Panc1 (cell line): ENCODE measurements at regions not wholly inside any gene's neighbourhood (a gene's known extent, or its start where the extent isn't known, plus 50 kb on each side); places are given as distances from the start of the nearest gene placed in this dataset.

Experiments
- CTCF ChIP-seq: fragments of 450-650 bp; IDR thresholded peaks from 2 replicates; pipeline ENCODE4 v1.5.1; 2017; ENCODE audit warnings: mild to moderate bottlenecking
- POLR2AphosphoS5 ChIP-seq: IDR thresholded peaks from 2 replicates; pipeline ENCODE4 v1.6.1; 2012; ENCODE audit warnings: mild to moderate bottlenecking, low read depth, low read length, moderate library complexity
- REST ChIP-seq, 2 experiments: IDR thresholded peaks; 2 replicates each; pipeline ENCODE4 v1.6.1; 2011 to 2012; ENCODE audit warnings: low read depth in 2 of 2, control low read depth in 1 of 2, low read length in 1 of 2, mild to moderate bottlenecking in 1 of 2, moderate library complexity in 1 of 2; ENCODE audit not compliant: insufficient read depth in 1 of 2
- SIN3A ChIP-seq: IDR thresholded peaks from 2 replicates; pipeline ENCODE4 v1.6.1; 2012; ENCODE audit warnings: low read depth, mild to moderate bottlenecking, low read length, moderate library complexity, borderline replicate concordance; ENCODE audit not compliant: insufficient read depth
- TCF7L2 ChIP-seq: IDR thresholded peaks from 2 replicates; pipeline ENCODE4 v1.6.1; 2011; ENCODE audit warnings: mild to moderate bottlenecking, low read depth, low read length, inconsistent platforms

DNA sequence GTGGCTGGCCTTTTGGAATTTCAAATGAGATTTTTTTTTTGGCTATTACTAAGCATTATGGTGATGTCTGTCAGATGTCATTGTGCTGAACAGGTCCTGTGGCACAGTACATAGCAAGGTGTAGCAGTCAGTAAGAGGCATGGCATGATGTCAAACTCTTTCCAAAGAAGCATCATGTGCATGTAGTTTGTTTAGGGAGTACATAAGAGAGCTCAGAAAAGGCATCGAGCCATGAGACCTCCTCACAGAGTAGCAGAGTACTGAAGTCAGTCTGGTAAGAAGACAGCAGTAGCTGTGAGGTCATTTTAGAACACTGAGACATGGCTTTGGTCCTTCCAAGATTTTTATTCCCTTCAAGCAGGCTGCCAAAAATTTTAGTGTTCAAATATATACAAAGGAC, 134.9 kb upstream of the SPRED1 start:
- TF ChIP-seq CTCF: no peak
- no peak for TF ChIP-seq POLR2AphosphoS5
- no peak for TF ChIP-seq REST (IDR thresholded peaks at IDR 0.05; ENCODE audit: insufficient read depth in 1 of 2, low read depth in 2 of 2, low read length in 1 of 2)
- TF ChIP-seq TCF7L2: no peak
- TF ChIP-seq SIN3A: no peak
